Activated CD4-positive, alpha-beta T cell treated with anti-CD3 and anti-CD28 coated beads, Interleukin-2, amount 10 ng/mL, durations not matched to agents 24 days and 14 days (primary cell): ENCODE measurements at regions not wholly inside any gene's neighbourhood (a gene's known extent, or its start where the extent isn't known, plus 50 kb on each side); places are given as distances from the start of the nearest gene placed in this dataset.

Experiments
- DNase-seq: peaks from one replicate; pipeline ENCODE4 v3.0.0; 2022
- H3K27ac Mint-ChIP-seq: one replicate; pipeline ENCODE4 v1.8.0; 2022; ENCODE audit warnings: mild to moderate bottlenecking, mixed read lengths
- H3K27me3 Mint-ChIP-seq: one replicate; pipeline ENCODE4 v1.8.0; 2022; ENCODE audit warnings: mixed read lengths
- H3K36me3 Mint-ChIP-seq: one replicate; pipeline ENCODE4 v1.8.0; 2022; ENCODE audit warnings: low read depth, mild to moderate bottlenecking, mixed read lengths
- H3K4me1 Mint-ChIP-seq: one replicate; pipeline ENCODE4 v1.8.0; 2021; ENCODE audit warnings: mixed read lengths
- H3K4me3 Mint-ChIP-seq: one replicate; pipeline ENCODE4 v1.8.0; 2022; ENCODE audit warnings: mild to moderate bottlenecking, moderate library complexity, mixed read lengths
- H3K9me3 Mint-ChIP-seq: one replicate; pipeline ENCODE4 v1.8.0; 2021; ENCODE audit warnings: mixed read lengths
- intact Hi-C: fragments of 100-400 bp; cut with micrococcal nuclease; formaldehyde crosslinking; loops from one replicate; pipeline ENCODE4 v1.15.1; 2023

GRCh38 chr16:85376292-85377095 lies 236.6 kb upstream of the GSE1 start:
- Mint-ChIP-seq H3K27ac (no peak overlapping the region), H3K4me3 (no peak overlapping the region), H3K9me3 (no peaks in the 10 kb centered on the region), H3K27me3 (peaks cover 1% of the 10 kb centered on the region), H3K4me1 (peaks cover 4% of the 10 kb centered on the region), H3K36me3 (no peaks in the 10 kb centered on the region)
- DNase-seq = no peak
- intact Hi-C loops = no loop called here

GRCh38 chr16:85377388-85378144 lies 235.6 kb upstream of the GSE1 start:
- Mint-ChIP-seq H3K4me3 (no peak overlapping the region), H3K27ac (no peak overlapping the region), H3K9me3 (no peaks in the 10 kb centered on the region), H3K4me1 (peaks cover 4% of the 10 kb centered on the region), H3K27me3 (peaks cover 1% of the 10 kb centered on the region), H3K36me3 (no peaks in the 10 kb centered on the region)
- intact Hi-C loops = no loop called here
- DNase-seq = no peak

- intact Hi-C loops = no loop called here
- no peak overlapping the region for H3K27ac Mint-ChIP-seq
- H3K4me3 Mint-ChIP-seq = no peak overlapping the region
- peaks cover 1% of the 10 kb centered on the region for H3K27me3 Mint-ChIP-seq
- H3K9me3 Mint-ChIP-seq = peaks cover 4% of the 10 kb centered on the region
- no peaks in the 10 kb centered on the region for H3K36me3 Mint-ChIP-seq
- no peak for DNase-seq
- no peaks in the 10 kb centered on the region for H3K4me1 Mint-ChIP-seq
Measured at GRCh38 chr16:85378145-85379040, 234.7 kb upstream of the GSE1 start.

- intact Hi-C loops = no loop called here
- Mint-ChIP-seq H3K4me3 (no peak overlapping the region), H3K27me3 (peaks cover 1% of the 10 kb centered on the region), H3K4me1 (no peaks in the 10 kb centered on the region), H3K36me3 (no peaks in the 10 kb centered on the region), H3K27ac (no peak overlapping the region), H3K9me3 (peaks cover 4% of the 10 kb centered on the region)
- DNase-seq = no peak
Measured at GRCh38 chr16:85379041-85380001, 233.8 kb upstream of the GSE1 start.

GRCh38 chr16:85380002-85380395 lies 233.1 kb upstream of the GSE1 start:
- Mint-ChIP-seq H3K9me3 (peaks cover 4% of the 10 kb centered on the region), H3K36me3 (no peaks in the 10 kb centered on the region), H3K27ac (no peak overlapping the region), H3K4me3 (no peak overlapping the region), H3K4me1 (no peaks in the 10 kb centered on the region), H3K27me3 (peaks cover 1% of the 10 kb centered on the region)
- no peak for DNase-seq
- intact Hi-C loops = no loop called here

GRCh38 chr16:85380905-85381737 lies 232.0 kb upstream of the GSE1 start:
- DNase-seq = no peak
- intact Hi-C loops = no loop called here
- Mint-ChIP-seq H3K9me3 (peaks cover 4% of the 10 kb centered on the region), H3K4me3 (no peak overlapping the region), H3K27ac (no peak overlapping the region), H3K27me3 (peaks cover 1% of the 10 kb centered on the region), H3K36me3 (no peaks in the 10 kb centered on the region), H3K4me1 (no peaks in the 10 kb centered on the region)

GRCh38 chr16:85381738-85382592 lies 231.2 kb upstream of the GSE1 start:
- no peak overlapping the region for H3K4me3 Mint-ChIP-seq
- H3K9me3 Mint-ChIP-seq = peaks cover 4% of the 10 kb centered on the region

GRCh38 chr16:85382717-85383118 lies 230.4 kb upstream of the GSE1 start:
- peaks cover 6% of the 10 kb centered on the region for H3K9me3 Mint-ChIP-seq
- intact Hi-C loops = no loop called here
- H3K27me3 Mint-ChIP-seq = peaks cover 1% of the 10 kb centered on the region
- H3K4me1 Mint-ChIP-seq = no peaks in the 10 kb centered on the region
- no peak overlapping the region for H3K27ac Mint-ChIP-seq
- DNase-seq = no peak
- no peak overlapping the region for H3K4me3 Mint-ChIP-seq
- H3K36me3 Mint-ChIP-seq = no peaks in the 10 kb centered on the region

More at GRCh38 chr16:85381738-85382592, 231.2 kb upstream of the GSE1 start:
- no peak overlapping the region for H3K27ac Mint-ChIP-seq
- no peaks in the 10 kb centered on the region for H3K36me3 Mint-ChIP-seq
- intact Hi-C loops = no loop called here
- no peaks in the 10 kb centered on the region for H3K4me1 Mint-ChIP-seq
- peaks cover 1% of the 10 kb centered on the region for H3K27me3 Mint-ChIP-seq
- DNase-seq = no peak

- H3K36me3 Mint-ChIP-seq = no peaks in the 10 kb centered on the region
- H3K27me3 Mint-ChIP-seq = peaks cover 1% of the 10 kb centered on the region
- H3K9me3 Mint-ChIP-seq = peaks cover 8% of the 10 kb centered on the region
- no peak overlapping the region for H3K4me3 Mint-ChIP-seq
- H3K4me1 Mint-ChIP-seq = no peaks in the 10 kb centered on the region
- no peak overlapping the region for H3K27ac Mint-ChIP-seq
- no peak for DNase-seq
- intact Hi-C loops = no loop called here
Measured at GRCh38 chr16:85383836-85384832, 229.0 kb upstream of the GSE1 start.

GRCh38 chr16:85384833-85385462 lies 228.2 kb upstream of the GSE1 start:
- Mint-ChIP-seq H3K4me1 (no peaks in the 10 kb centered on the region), H3K36me3 (no peaks in the 10 kb centered on the region), H3K4me3 (no peak overlapping the region), H3K27me3 (peaks cover 1% of the 10 kb centered on the region), H3K27ac (no peak overlapping the region), H3K9me3 (peaks cover 8% of the 10 kb centered on the region)
- DNase-seq = no peak
- intact Hi-C loops = no loop called here
